Activated naive CD4-positive, alpha-beta T cell treated with anti-CD3 and anti-CD28 coated beads for 36 hours (primary cell): ENCODE measurements at regions not wholly inside any gene's neighbourhood (a gene's known extent, or its start where the extent isn't known, plus 50 kb on each side); places are given as distances from the start of the nearest gene placed in this dataset.

Experiments
- CTCF ChIA-PET: fragments of 350-600 bp; sonication (Branson Sonifier 250); formaldehyde crosslinking; loops from one replicate; lab custom pipeline; 2021; ENCODE audit warnings: antibody characterized with exemption; lab: Charles Lee
- DNase-seq: peaks from one replicate; pipeline ENCODE4 v3.0.0-alpha.2; 2020
- H3K27ac Mint-ChIP-seq: one replicate; pipeline ENCODE4 v1.8.0; 2021; ENCODE audit warnings: mild to moderate bottlenecking, mixed read lengths
- H3K27me3 Mint-ChIP-seq: one replicate; pipeline ENCODE4 v1.8.0; 2021; ENCODE audit warnings: low read depth, mixed read lengths
- H3K36me3 Mint-ChIP-seq: one replicate; pipeline ENCODE4 v1.8.0; 2021; ENCODE audit warnings: low read depth, mixed read lengths
- H3K4me1 Mint-ChIP-seq: one replicate; pipeline ENCODE4 v1.8.0; 2021; ENCODE audit warnings: low read depth, mixed read lengths
- H3K4me3 Mint-ChIP-seq: one replicate; pipeline ENCODE4 v1.8.0; 2021; ENCODE audit warnings: mild to moderate bottlenecking, moderate library complexity, mixed read lengths
- H3K9me3 Mint-ChIP-seq: one replicate; pipeline ENCODE4 v1.8.0; 2021; ENCODE audit warnings: mixed read lengths
- intact Hi-C: fragments of 100-400 bp; cut with micrococcal nuclease; formaldehyde crosslinking; loops from one replicate; pipeline ENCODE4 v1.15.1; 2023

- Mint-ChIP-seq H3K9me3 (peaks cover 5% of the 10 kb centered on the region), H3K27me3 (peaks cover 7% of the 10 kb centered on the region), H3K36me3 (no peaks in the 10 kb centered on the region), H3K4me1 (no peaks in the 10 kb centered on the region), H3K4me3 (no peak overlapping the region), H3K27ac (no peak overlapping the region)
- no peak for DNase-seq
- intact Hi-C loops: no loop called here
- CTCF ChIA-PET: no interaction called here
These were observed 78.6 kb upstream of the SLC28A3 start for GRCh38 chr9:84419031-84419602.

DNA sequence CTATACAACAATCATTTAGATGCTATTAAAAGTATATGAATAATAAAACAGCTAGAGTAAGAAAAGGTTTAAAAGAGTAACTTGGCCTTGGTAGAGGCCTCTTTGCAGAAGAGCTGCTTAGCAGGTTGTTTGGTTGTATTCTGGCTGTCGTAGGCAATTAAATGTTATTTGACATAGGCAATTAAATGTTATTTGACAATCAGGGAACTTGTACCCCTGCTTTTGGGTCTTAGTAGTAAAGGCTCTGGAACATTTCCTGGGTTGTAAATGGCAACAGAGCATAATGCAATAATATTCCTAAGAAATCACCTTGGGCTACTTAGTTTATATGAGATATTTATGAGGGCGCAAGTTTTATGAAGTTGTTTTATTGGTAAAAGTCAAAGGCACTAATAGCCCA, 84.4 kb upstream of the SLC28A3 start:
- no peak for DNase-seq
- Mint-ChIP-seq H3K9me3 (peaks cover 5% of the 10 kb centered on the region), H3K36me3 (no peaks in the 10 kb centered on the region), H3K4me1 (no peaks in the 10 kb centered on the region), H3K27me3 (peaks cover 9% of the 10 kb centered on the region), H3K4me3 (no peak overlapping the region), H3K27ac (no peak overlapping the region)
- CTCF ChIA-PET: interaction anchor here (0.8 kb wide), 1 partner anchor 8 kb away, joined by 3 read pairs; no protein-coding TSS in a partner anchor
- intact Hi-C loops: no loop called here

GRCh38 chr9:84432746-84433145, 92.2 kb upstream of the SLC28A3 start:
- DNase-seq: no peak
- no peak overlapping the region for H3K27ac Mint-ChIP-seq
- H3K4me1 Mint-ChIP-seq: no peaks in the 10 kb centered on the region
- peaks cover 6% of the 10 kb centered on the region for H3K27me3 Mint-ChIP-seq
- no peak overlapping the region for H3K4me3 Mint-ChIP-seq
- intact Hi-C loops: no loop called here
- H3K9me3 Mint-ChIP-seq: no peaks in the 10 kb centered on the region
- H3K36me3 Mint-ChIP-seq: no peaks in the 10 kb centered on the region
- CTCF ChIA-PET: no interaction called here

- Mint-ChIP-seq H3K4me3 (no peak overlapping the region), H3K27me3 (no peaks in the 10 kb centered on the region), H3K4me1 (no peaks in the 10 kb centered on the region), H3K9me3 (no peaks in the 10 kb centered on the region), H3K36me3 (no peaks in the 10 kb centered on the region), H3K27ac (no peak overlapping the region)
- DNase-seq: no peak
- CTCF ChIA-PET: interaction anchor here (0.6 kb wide), 1 partner anchor 1017 kb away, joined by 3 read pairs; no protein-coding TSS in a partner anchor
- intact Hi-C loops: no loop called here
These were observed 95.3 kb upstream of the SLC28A3 start for GRCh38 chr9:84435902-84436301.

GRCh38 chr9:84436386-84437109, 96.0 kb upstream of the SLC28A3 start:
- intact Hi-C loops: no loop called here
- Mint-ChIP-seq H3K27ac (no peak overlapping the region), H3K9me3 (no peaks in the 10 kb centered on the region), H3K4me1 (no peaks in the 10 kb centered on the region), H3K27me3 (no peaks in the 10 kb centered on the region), H3K4me3 (no peak overlapping the region), H3K36me3 (no peaks in the 10 kb centered on the region)
- DNase-seq: no peak
- CTCF ChIA-PET: no interaction called here

DNA sequence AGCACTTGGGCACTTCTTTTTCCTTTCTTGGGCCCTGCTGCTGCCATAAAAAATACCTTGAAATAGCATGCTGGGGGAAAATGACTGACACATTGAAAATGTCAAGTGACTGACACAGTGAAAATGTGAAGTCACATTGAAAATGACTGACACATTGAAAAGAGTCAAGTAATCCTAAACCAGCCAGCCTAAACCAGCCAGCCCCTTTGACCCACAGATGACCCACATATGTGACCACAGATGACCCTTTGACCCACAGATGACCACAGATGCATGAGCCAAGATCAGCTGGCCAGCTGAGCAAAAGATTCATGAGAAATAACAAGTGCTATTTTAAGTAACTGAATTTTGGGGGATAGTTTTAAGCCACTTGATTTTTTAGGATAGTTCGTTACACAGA, 97.8 kb upstream of the SLC28A3 start:
- H3K27me3 Mint-ChIP-seq: no peaks in the 10 kb centered on the region
- DNase-seq: no peak
- H3K4me3 Mint-ChIP-seq: no peak overlapping the region
- no peaks in the 10 kb centered on the region for H3K4me1 Mint-ChIP-seq
- H3K36me3 Mint-ChIP-seq: no peaks in the 10 kb centered on the region
- H3K27ac Mint-ChIP-seq: no peak overlapping the region
- CTCF ChIA-PET: no interaction called here
- no peaks in the 10 kb centered on the region for H3K9me3 Mint-ChIP-seq
- intact Hi-C loops: no loop called here

- intact Hi-C loops: no loop called here
- CTCF ChIA-PET: interaction anchor here (0.5 to 0.6 kb wide), 2 partner anchors 11 to 1083 kb away, joined by 3 read pairs; no protein-coding TSS in a partner anchor
These were observed 98.7 kb upstream of the SLC28A3 start for GRCh38 chr9:84439250-84439649.

DNA sequence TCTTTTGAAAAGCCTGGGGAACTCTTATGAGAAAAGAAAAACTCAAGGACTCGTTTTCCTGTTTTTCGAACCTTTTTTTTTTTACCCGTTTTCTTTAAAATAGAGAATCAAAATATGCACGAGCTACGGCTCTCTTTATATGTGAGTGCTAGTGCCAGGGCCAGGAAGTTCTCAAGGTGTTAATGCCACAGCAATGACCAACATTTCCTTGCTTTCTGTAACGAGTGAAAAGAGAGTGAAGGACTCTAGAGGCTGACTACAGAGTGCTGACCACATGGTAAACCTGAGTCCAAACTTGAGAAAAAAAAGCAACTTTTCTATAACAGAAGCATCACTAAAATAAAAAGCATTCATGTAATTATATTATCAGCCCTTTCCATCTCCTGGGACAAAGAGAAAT, 102.2 kb upstream of the SLC28A3 start:
- no peak overlapping the region for H3K4me3 Mint-ChIP-seq
- no peaks in the 10 kb centered on the region for H3K4me1 Mint-ChIP-seq
- H3K9me3 Mint-ChIP-seq: no peaks in the 10 kb centered on the region
- CTCF ChIA-PET: interaction anchor here (0.7 kb wide), 1 partner anchor 35 kb away, joined by 4 read pairs; no protein-coding TSS in a partner anchor
- H3K27me3 Mint-ChIP-seq: peaks cover 2% of the 10 kb centered on the region
- intact Hi-C loops: no loop called here
- H3K27ac Mint-ChIP-seq: no peak overlapping the region
- no peak for DNase-seq
- H3K36me3 Mint-ChIP-seq: no peaks in the 10 kb centered on the region

More at GRCh38 chr9:84439250-84439649, 98.7 kb upstream of the SLC28A3 start:
- Mint-ChIP-seq H3K4me3 (no peak overlapping the region), H3K36me3 (no peaks in the 10 kb centered on the region), H3K27ac (no peak overlapping the region), H3K9me3 (no peaks in the 10 kb centered on the region), H3K4me1 (no peaks in the 10 kb centered on the region), H3K27me3 (no peaks in the 10 kb centered on the region)
- no peak for DNase-seq

DNA sequence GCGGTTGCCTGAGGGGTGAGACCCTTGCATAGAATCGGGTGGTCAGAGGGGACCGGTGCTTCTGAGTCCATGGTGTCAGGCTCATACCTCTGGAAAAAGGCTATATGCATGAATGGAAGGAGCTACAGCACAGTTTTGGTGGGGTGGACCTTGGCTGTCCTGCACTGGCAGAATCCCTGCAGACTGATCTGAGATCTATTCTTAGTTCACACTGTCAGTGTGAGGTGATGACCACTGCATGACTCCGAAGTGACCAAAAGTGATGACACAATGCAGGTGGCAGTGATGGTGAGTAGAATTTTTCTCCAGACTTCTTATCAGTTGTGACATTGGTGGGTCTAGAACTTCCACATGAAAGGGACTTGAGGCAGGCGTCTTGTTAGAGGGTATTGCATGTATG, 105.2 kb upstream of the SLC28A3 start:
- CTCF ChIA-PET: no interaction called here
- no peaks in the 10 kb centered on the region for H3K36me3 Mint-ChIP-seq
- H3K27me3 Mint-ChIP-seq: peaks cover 2% of the 10 kb centered on the region
- no peaks in the 10 kb centered on the region for H3K9me3 Mint-ChIP-seq
- no peak overlapping the region for H3K4me3 Mint-ChIP-seq
- intact Hi-C loops: no loop called here
- no peaks in the 10 kb centered on the region for H3K4me1 Mint-ChIP-seq
- no peak for DNase-seq
- no peak overlapping the region for H3K27ac Mint-ChIP-seq

DNA sequence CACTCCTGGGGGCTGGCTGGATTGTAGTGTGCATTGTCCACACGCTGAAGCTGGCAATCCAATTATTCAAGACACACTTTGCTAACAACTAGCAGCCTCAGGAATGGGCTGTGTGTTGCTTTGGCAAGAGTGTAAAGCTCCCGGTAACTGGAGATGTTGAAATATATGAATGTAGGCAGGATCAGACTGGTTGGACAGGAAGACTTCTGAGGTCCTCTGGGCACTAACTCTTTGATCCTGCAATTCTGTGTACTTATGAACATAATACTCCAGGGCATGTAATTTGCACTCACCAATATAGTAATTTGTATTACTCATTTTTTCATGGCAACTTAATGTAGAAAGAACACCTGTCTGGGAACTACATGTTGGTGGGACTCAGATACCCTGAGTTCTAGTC, 106.7 kb upstream of the SLC28A3 start:
- no peak overlapping the region for H3K4me3 Mint-ChIP-seq
- H3K9me3 Mint-ChIP-seq: no peaks in the 10 kb centered on the region
- H3K4me1 Mint-ChIP-seq: no peaks in the 10 kb centered on the region
- no peaks in the 10 kb centered on the region for H3K36me3 Mint-ChIP-seq
- intact Hi-C loops: no loop called here
- CTCF ChIA-PET: interaction anchor here (0.7 kb wide), 1 partner anchor 175 kb away, joined by 4 read pairs; no protein-coding TSS in a partner anchor
- peaks cover 6% of the 10 kb centered on the region for H3K27me3 Mint-ChIP-seq
- H3K27ac Mint-ChIP-seq: no peak overlapping the region
- no peak for DNase-seq

- H3K9me3 Mint-ChIP-seq: no peaks in the 10 kb centered on the region
- H3K27me3 Mint-ChIP-seq: peaks cover 6% of the 10 kb centered on the region
- no peak overlapping the region for H3K4me3 Mint-ChIP-seq
- no peaks in the 10 kb centered on the region for H3K36me3 Mint-ChIP-seq
- CTCF ChIA-PET: no interaction called here
- no peak overlapping the region for H3K27ac Mint-ChIP-seq
- H3K4me1 Mint-ChIP-seq: no peaks in the 10 kb centered on the region
- intact Hi-C loops: no loop called here
- DNase-seq: no peak
These were observed 109.5 kb upstream of the SLC28A3 start for GRCh38 chr9:84450029-84450428.

GRCh38 chr9:84456527-84456926, 116.0 kb upstream of the SLC28A3 start:
- H3K27ac Mint-ChIP-seq: no peak overlapping the region
- no peaks in the 10 kb centered on the region for H3K36me3 Mint-ChIP-seq
- H3K9me3 Mint-ChIP-seq: peaks cover 10% of the 10 kb centered on the region
- intact Hi-C loops: no loop called here
- H3K4me3 Mint-ChIP-seq: no peak overlapping the region
- H3K27me3 Mint-ChIP-seq: peaks cover 4% of the 10 kb centered on the region
- CTCF ChIA-PET: interaction anchor here (0.7 kb wide), 1 partner anchor 32 kb away, joined by 3 read pairs; no protein-coding TSS in a partner anchor
- H3K4me1 Mint-ChIP-seq: no peaks in the 10 kb centered on the region
- DNase-seq: no peak

GRCh38 chr9:84460695-84461094, 120.1 kb upstream of the SLC28A3 start:
- Mint-ChIP-seq H3K27ac (no peak overlapping the region), H3K4me3 (no peak overlapping the region), H3K27me3 (peaks cover 8% of the 10 kb centered on the region), H3K9me3 (peaks cover 10% of the 10 kb centered on the region), H3K4me1 (no peaks in the 10 kb centered on the region), H3K36me3 (no peaks in the 10 kb centered on the region)
- DNase-seq: no peak
- CTCF ChIA-PET: interaction anchor here (0.5 kb wide), 1 partner anchor 54 kb away, joined by 4 read pairs; no protein-coding TSS in a partner anchor
- intact Hi-C loops: no loop called here
